ENCODE measurements at regions not wholly inside any gene's neighbourhood (a gene's known extent, or its start where the extent isn't known, plus 50 kb on each side); places are given as distances from the start of the nearest gene placed in this dataset.

DNA sequence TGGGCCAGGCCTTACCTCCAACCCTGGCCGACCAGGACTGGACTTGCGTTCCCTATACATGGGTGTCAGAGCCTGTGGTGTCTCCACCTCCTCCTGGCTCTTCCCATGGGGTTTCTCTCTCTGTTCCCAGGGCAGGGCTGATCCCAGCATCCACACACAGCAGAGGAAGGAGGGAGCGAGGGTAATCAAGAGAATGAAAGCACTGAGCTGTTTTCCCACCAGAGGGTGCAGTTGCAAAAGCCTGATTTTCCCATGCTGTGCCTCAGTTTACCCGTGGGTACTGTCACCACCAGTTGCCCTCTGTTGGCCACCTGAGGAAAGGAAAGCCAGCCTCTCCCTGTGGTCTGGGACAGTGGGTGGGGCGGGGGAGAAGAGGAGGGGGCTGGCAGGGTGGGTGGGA is 249.7 kb upstream of the GSE1 start:
- H3K4me3 ChIP-seq (ENCODE audit: low read depth, low read length) = no peak overlapping the region
- H3K36me3 ChIP-seq (ENCODE audit: control insufficient read depth, insufficient read depth, low read length) = no peaks in the 10 kb centered on the region
- FAIRE-seq = no peak
- no peaks in the 10 kb centered on the region for H3K27me3 ChIP-seq (ENCODE audit: control insufficient read depth, insufficient read depth, low read length)
- DNase-seq (ENCODE audit: low read depth) = no peak
- TF ChIP-seq, protein P1, sequence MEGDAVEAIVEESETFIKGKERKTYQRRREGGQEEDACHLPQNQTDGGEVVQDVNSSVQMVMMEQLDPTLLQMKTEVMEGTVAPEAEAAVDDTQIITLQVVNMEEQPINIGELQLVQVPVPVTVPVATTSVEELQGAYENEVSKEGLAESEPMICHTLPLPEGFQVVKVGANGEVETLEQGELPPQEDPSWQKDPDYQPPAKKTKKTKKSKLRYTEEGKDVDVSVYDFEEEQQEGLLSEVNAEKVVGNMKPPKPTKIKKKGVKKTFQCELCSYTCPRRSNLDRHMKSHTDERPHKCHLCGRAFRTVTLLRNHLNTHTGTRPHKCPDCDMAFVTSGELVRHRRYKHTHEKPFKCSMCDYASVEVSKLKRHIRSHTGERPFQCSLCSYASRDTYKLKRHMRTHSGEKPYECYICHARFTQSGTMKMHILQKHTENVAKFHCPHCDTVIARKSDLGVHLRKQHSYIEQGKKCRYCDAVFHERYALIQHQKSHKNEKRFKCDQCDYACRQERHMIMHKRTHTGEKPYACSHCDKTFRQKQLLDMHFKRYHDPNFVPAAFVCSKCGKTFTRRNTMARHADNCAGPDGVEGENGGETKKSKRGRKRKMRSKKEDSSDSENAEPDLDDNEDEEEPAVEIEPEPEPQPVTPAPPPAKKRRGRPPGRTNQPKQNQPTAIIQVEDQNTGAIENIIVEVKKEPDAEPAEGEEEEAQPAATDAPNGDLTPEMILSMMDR (IDR thresholded peaks at IDR 0.05; ENCODE audit: insufficient read depth, low read length, severe bottlenecking) = no peak

DNA sequence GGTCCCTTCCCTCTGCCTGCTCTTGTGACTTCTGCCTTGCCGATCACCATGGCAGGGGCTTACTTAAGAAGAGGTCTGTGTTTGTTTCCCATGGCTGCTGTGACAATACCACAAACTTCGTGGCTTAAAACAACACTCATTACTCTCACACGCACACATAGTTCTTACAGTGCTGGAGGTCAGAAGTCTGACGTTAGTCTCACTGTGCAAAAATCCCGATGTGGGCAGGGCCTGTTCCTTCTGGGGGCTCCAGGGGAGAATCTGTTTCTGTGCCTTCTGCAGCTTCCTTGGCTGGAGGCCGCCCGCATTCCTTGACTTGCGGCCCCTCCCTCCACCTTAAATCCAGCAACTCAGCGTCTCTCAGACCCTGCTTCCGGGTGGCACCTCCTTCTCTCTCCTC is 249.2 kb upstream of the GSE1 start:
- TF ChIP-seq, protein P1 (IDR thresholded peaks at IDR 0.05; ENCODE audit: insufficient read depth, low read length, severe bottlenecking) = no peak
- no peak overlapping the region for H3K4me3 ChIP-seq (ENCODE audit: low read depth, low read length)
- DNase-seq (ENCODE audit: low read depth) (no peak), FAIRE-seq (peak; percentile 79)
- H3K36me3 ChIP-seq (ENCODE audit: control insufficient read depth, insufficient read depth, low read length) = no peaks in the 10 kb centered on the region
- no peaks in the 10 kb centered on the region for H3K27me3 ChIP-seq (ENCODE audit: control insufficient read depth, insufficient read depth, low read length)

DNA sequence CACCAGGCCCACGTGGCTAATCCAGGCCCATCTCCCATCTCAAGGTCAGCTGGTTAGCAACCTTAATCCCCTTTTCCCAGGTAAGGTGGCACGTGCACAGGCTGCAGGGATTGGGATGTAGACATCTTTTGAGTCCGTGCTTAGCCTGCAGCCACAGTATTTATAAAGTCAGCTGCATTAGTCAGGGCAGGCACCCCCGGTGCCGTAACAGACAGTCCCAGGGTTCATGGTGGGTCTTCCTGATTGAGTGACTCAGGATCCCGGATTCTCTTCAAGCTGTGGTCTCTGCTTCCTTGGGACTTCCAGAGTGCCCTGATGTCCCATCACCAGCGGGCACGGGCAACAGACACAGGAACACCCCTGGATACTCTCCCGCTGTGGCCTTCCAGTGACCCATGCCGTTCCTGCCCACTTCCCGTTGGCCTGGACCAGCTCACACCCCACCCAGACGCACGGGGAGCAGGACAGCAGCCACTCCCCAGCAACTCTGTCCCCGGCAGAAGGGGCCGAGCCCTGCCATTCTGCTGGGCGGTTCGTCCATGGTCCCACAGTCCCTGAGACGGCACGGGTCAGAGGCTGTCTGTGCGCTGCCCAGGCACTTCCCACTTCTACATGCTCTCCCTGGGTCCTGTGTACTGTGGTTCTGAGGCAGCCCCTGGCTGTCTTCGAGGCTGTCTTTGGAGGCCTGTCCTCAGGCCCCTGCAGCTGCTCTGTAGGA is 248.6 kb upstream of the GSE1 start:
- H3K36me3 ChIP-seq (ENCODE audit: control insufficient read depth, insufficient read depth, low read length) = no peaks in the 10 kb centered on the region
- no peak for DNase-seq (ENCODE audit: low read depth)
- H3K27me3 ChIP-seq (ENCODE audit: control insufficient read depth, insufficient read depth, low read length) = no peaks in the 10 kb centered on the region
- H3K4me3 ChIP-seq (ENCODE audit: low read depth, low read length) = no peak overlapping the region
- FAIRE-seq = no peak
- TF ChIP-seq, protein P1 (IDR thresholded peaks at IDR 0.05; ENCODE audit: insufficient read depth, low read length, severe bottlenecking) = no peak

DNA sequence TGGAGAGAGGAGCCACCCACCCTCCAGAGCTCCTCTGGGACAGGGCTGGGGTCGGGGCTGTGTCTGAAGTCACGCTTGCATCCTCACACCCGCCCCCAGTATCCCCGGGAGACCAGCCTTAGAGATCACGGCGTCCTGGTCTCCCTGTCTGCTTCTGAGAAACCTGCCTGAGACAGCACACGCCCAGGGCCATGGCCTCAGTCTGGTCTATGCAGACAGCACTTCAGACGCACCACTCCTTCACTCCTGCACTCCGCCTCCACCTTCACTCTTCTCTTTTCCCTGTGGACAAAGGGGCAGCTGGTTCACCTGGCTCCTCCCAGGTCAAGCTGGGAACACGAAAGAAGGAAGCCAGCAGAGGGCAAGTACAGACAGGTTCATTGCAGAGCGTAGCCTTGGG is 248.0 kb upstream of the GSE1 start:
- no peaks in the 10 kb centered on the region for H3K36me3 ChIP-seq (ENCODE audit: control insufficient read depth, insufficient read depth, low read length)
- TF ChIP-seq, protein P1 (IDR thresholded peaks at IDR 0.05; ENCODE audit: insufficient read depth, low read length, severe bottlenecking) = no peak
- FAIRE-seq = no peak
- H3K4me3 ChIP-seq (ENCODE audit: low read depth, low read length) = no peak overlapping the region
- peak; percentile 63 for DNase-seq (ENCODE audit: low read depth)
- no peaks in the 10 kb centered on the region for H3K27me3 ChIP-seq (ENCODE audit: control insufficient read depth, insufficient read depth, low read length)

DNA sequence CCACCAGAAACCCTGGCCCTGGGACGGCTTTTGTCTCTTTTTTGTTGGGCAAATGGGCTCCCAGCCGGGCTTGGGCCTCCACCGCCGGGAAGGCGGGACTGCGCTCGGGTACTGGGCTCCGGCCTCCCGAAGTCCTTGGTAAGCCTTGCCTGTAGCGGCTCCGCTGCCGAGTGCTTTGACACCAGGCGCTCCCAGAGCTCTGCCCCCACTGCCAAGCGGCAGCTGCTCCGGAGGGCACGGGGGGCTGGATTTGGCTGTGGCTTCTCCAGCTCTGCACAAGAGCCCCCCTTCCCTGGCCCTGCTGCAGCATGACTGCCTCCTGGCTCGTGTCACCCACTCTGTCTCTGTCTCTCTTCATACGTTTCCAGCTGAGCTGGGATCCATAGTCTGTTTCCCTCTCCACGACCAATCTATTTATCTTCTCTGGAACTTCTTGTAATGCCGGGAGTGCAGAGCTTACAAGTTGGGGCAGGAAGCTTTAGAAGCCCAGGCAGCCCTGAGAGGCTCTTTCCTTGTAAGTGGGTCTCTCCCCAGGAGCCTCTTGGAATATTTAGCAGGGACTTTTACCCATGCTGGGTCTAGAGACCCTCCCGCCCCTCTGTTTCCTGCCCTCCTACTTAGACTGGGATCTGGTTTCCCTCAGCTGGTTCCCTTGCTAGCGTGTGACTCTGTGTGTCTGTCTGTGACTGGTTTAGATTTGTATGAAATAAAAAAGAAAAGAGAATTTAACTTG is 246.9 kb upstream of the GSE1 start:
- H3K27me3 ChIP-seq (ENCODE audit: control insufficient read depth, insufficient read depth, low read length) = no peaks in the 10 kb centered on the region
- DNase-seq (ENCODE audit: low read depth) (peak; percentile 32), FAIRE-seq (no peak)
- no peaks in the 10 kb centered on the region for H3K36me3 ChIP-seq (ENCODE audit: control insufficient read depth, insufficient read depth, low read length)
- no peak overlapping the region for H3K4me3 ChIP-seq (ENCODE audit: low read depth, low read length)
- TF ChIP-seq, protein P1 (IDR thresholded peaks at IDR 0.05; ENCODE audit: insufficient read depth, low read length, severe bottlenecking) = no peak

Data from bronchial epithelial cell (primary cell).